ENCODE measurements at regions not wholly inside any gene's neighbourhood (a gene's known extent, or its start where the extent isn't known, plus 50 kb on each side); places are given as distances from the start of the nearest gene placed in this dataset.
"Not testable (repeated sequence)": the region's sequence is repeated elsewhere in the genome, so short reads cannot be mapped to it uniquely, and the experiment has no call there.

- TF ChIP-seq, protein P1, sequence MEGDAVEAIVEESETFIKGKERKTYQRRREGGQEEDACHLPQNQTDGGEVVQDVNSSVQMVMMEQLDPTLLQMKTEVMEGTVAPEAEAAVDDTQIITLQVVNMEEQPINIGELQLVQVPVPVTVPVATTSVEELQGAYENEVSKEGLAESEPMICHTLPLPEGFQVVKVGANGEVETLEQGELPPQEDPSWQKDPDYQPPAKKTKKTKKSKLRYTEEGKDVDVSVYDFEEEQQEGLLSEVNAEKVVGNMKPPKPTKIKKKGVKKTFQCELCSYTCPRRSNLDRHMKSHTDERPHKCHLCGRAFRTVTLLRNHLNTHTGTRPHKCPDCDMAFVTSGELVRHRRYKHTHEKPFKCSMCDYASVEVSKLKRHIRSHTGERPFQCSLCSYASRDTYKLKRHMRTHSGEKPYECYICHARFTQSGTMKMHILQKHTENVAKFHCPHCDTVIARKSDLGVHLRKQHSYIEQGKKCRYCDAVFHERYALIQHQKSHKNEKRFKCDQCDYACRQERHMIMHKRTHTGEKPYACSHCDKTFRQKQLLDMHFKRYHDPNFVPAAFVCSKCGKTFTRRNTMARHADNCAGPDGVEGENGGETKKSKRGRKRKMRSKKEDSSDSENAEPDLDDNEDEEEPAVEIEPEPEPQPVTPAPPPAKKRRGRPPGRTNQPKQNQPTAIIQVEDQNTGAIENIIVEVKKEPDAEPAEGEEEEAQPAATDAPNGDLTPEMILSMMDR (IDR thresholded peaks at IDR 0.05) = not testable (repeated sequence)
- not testable (repeated sequence) for TF ChIP-seq POLR2A (IDR thresholded peaks at IDR 0.05); POLR2AphosphoS5 (IDR thresholded peaks at IDR 0.05; ENCODE audit: insufficient read depth in 1 of 2, low read depth in 1 of 2)
Measured at GRCh38 chr3:117872594-117873248, 1161.9 kb downstream of the IGSF11 start.
